OCI-LY7 (cell line): ENCODE measurements at regions not wholly inside any gene's neighbourhood (a gene's known extent, or its start where the extent isn't known, plus 50 kb on each side); places are given as distances from the start of the nearest gene placed in this dataset.

Source experiments
- BruUV-seq: library from RNA; stranded (reverse); fragments of 400-500 nt; replicated peaks from 2 replicates; lab custom pipeline; 2021; lab: Mats Ljungman, UMichigan
- CTCF ChIA-PET: fragments of 300-600 bp; sonication (Branson Sonifier 250); formaldehyde crosslinking; loops from one replicate; lab custom pipeline; 2022; ENCODE audit warnings: antibody characterized with exemption; ENCODE audit not compliant: unreplicated experiment; lab: Charles Lee
- POLR2A ChIA-PET: fragments of 300-600 bp; sonication (Branson Sonifier 250); formaldehyde crosslinking; loops from one replicate; lab custom pipeline; 2022; ENCODE audit warnings: antibody characterized with exemption; lab: Charles Lee
- DNase-seq: peaks from one replicate; pipeline ENCODE4 v3.0.0-alpha.2; 2015; ENCODE audit warnings: low spot score
- H2AFZ ChIP-seq: fragments of 200-600 bp; sonication (generic), shearing (Covaris generic); 2 replicates; pipeline ENCODE4 v1.6.1; 2014; ENCODE audit warnings: mild to moderate bottlenecking, antibody characterized with exemption, low read length, moderate library complexity
- H3K27ac ChIP-seq: fragments of 200-600 bp; sonication (generic); 2 replicates; pipeline ENCODE4 v1.5.1; 2014; ENCODE audit warnings: mixed run types, low read depth, mild to moderate bottlenecking, moderate library complexity, low read length, inconsistent platforms; ENCODE audit not compliant: poor library complexity, severe bottlenecking
- H3K36me3 ChIP-seq: fragments of 200-600 bp; sonication (generic); 2 replicates; pipeline ENCODE4 v1.6.1; 2014; ENCODE audit warnings: mild to moderate bottlenecking, antibody characterized with exemption, low read length, moderate library complexity, mixed read lengths; ENCODE audit not compliant: insufficient read depth
- H3K4me1 ChIP-seq: fragments of 200-600 bp; sonication (generic); 2 replicates; pipeline ENCODE4 v1.5.1; 2014; ENCODE audit warnings: mild to moderate bottlenecking, low read length; ENCODE audit not compliant: insufficient read depth, poor library complexity, severe bottlenecking
- H3K4me2 ChIP-seq: fragments of 200-600 bp; sonication (generic); 2 replicates; pipeline ENCODE4 v1.6.1; 2014; ENCODE audit warnings: mild to moderate bottlenecking, low read length
- H3K4me3 ChIP-seq: fragments of 200-600 bp; sonication (generic); 2 replicates; pipeline ENCODE4 v1.5.1; 2014; ENCODE audit warnings: mild to moderate bottlenecking, low read depth, low read length; ENCODE audit not compliant: poor library complexity, severe bottlenecking
- H3K79me2 ChIP-seq: fragments of 200-600 bp; sonication (generic); 2 replicates; pipeline ENCODE4 v1.6.1; 2016; ENCODE audit warnings: low read depth, mild to moderate bottlenecking, low read length, moderate library complexity, mixed read lengths; ENCODE audit not compliant: insufficient read depth
- H3K9me2 ChIP-seq: fragments of 200-600 bp; sonication (generic); 2 replicates; pipeline ENCODE4 v1.6.1; 2016; ENCODE audit warnings: mild to moderate bottlenecking, low read length, mixed read lengths; ENCODE audit not compliant: insufficient read depth
- H3K9me3 ChIP-seq: fragments of 200-600 bp; sonication (generic); 2 replicates; pipeline ENCODE4 v1.6.1; 2014; ENCODE audit warnings: mild to moderate bottlenecking, mixed run types, low read length, mixed read lengths
- H4K20me1 ChIP-seq: fragments of 200-600 bp; sonication (generic); 2 replicates; pipeline ENCODE4 v1.6.1; 2014; ENCODE audit warnings: mild to moderate bottlenecking, antibody characterized with exemption, low read length, moderate library complexity, mixed read lengths; ENCODE audit not compliant: insufficient read depth
- EZH2phosphoT487 ChIP-seq: fragments of 200-600 bp; sonication (generic); IDR thresholded peaks from 2 replicates; pipeline ENCODE4 v1.6.1; 2018; ENCODE audit warnings: low read depth, borderline replicate concordance, mild to moderate bottlenecking, mixed run types, antibody characterized with exemption, low read length, moderate library complexity, mixed read lengths
- intact Hi-C: fragments of 100-400 bp; cut with micrococcal nuclease; formaldehyde crosslinking; loops from one replicate; pipeline ENCODE4 v1.10.0; 2022; ENCODE audit not compliant: unreplicated experiment
- TF ChIP-seq, protein P1 (sequence below): fragments of 200-600 bp; sonication (generic); conservative IDR thresholded peaks from 2 replicates; pipeline ENCODE4 v1.5.1; 2014; ENCODE audit warnings: mild to moderate bottlenecking, antibody characterized with exemption, low read length, moderate library complexity, mixed read lengths

DNA sequence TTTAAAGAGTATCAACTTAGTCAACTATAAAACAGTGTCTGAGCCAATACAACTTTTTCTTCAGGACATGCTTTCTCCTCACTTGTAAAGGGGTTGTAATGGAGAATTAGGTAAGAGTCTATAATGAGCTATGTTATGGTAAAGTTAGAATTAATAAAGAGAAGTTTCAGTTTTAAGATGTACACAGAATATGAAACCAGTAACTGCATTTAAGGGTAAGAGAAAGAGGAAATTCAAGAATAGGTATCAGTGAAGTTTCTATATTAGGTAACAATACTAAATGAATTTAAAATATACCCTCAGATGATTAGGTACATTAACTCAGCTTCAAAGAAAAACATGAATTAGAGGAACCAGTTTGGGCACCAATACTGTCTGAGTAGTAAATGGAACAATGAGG lies 1444.3 kb upstream of the ADGRB3 start:
- TF ChIP-seq EZH2phosphoT487 = no peak
- TF ChIP-seq, protein P1, sequence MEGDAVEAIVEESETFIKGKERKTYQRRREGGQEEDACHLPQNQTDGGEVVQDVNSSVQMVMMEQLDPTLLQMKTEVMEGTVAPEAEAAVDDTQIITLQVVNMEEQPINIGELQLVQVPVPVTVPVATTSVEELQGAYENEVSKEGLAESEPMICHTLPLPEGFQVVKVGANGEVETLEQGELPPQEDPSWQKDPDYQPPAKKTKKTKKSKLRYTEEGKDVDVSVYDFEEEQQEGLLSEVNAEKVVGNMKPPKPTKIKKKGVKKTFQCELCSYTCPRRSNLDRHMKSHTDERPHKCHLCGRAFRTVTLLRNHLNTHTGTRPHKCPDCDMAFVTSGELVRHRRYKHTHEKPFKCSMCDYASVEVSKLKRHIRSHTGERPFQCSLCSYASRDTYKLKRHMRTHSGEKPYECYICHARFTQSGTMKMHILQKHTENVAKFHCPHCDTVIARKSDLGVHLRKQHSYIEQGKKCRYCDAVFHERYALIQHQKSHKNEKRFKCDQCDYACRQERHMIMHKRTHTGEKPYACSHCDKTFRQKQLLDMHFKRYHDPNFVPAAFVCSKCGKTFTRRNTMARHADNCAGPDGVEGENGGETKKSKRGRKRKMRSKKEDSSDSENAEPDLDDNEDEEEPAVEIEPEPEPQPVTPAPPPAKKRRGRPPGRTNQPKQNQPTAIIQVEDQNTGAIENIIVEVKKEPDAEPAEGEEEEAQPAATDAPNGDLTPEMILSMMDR = no peak

DNA sequence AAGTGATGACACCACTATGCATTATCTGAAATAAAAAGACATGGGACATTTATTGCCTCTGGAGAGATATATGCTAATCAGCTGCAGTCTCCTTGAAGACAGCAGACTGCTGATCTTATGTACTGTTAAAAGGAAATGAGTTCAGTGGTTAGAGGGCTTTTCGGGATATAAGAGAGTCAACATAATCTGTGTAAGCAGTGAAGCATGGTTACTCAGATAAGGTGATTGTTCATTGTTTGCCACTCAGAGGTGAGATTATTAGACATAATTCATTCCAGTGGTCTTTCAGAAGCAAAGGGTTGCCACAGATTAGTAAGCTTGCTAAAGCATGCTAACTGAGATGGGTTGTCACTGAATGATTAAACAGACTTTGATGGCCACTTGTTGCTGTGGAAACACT lies 1450.7 kb upstream of the ADGRB3 start:
- no TSS peak for BruUV-seq
- Histone ChIP-seq H3K9me3 (no peaks in the 10 kb centered on the region), H3K4me2 (no peak overlapping the region), H3K27ac (no peak overlapping the region), H3K4me1 (no peaks in the 10 kb centered on the region), H3K79me2 (no peaks in the 10 kb centered on the region), H3K9me2 (no peaks in the 10 kb centered on the region), H3K36me3 (no peaks in the 10 kb centered on the region), H2AFZ (no peak overlapping the region), H3K4me3 (no peak overlapping the region), H4K20me1 (no peaks in the 10 kb centered on the region)
- CTCF ChIA-PET = no interaction called here
- POLR2A ChIA-PET = no interaction called here
- no peak for DNase-seq
- intact Hi-C loops = no loop called here
- TF ChIP-seq, protein P1 = no peak
- no peak for TF ChIP-seq EZH2phosphoT487

More for the DNA sequence above, 1444.3 kb upstream of the ADGRB3 start:
- intact Hi-C loops = no loop called here
- H3K9me2 ChIP-seq = no peaks in the 10 kb centered on the region
- no peaks in the 10 kb centered on the region for H3K36me3 ChIP-seq
- no peak overlapping the region for H3K4me3 ChIP-seq
- no peak overlapping the region for H3K27ac ChIP-seq
- DNase-seq = no peak
- BruUV-seq = no TSS peak
- no peaks in the 10 kb centered on the region for H3K79me2 ChIP-seq
- ChIA-PET CTCF (no interaction called here), POLR2A (no interaction called here)
- H3K4me2 ChIP-seq = no peak overlapping the region
- no peaks in the 10 kb centered on the region for H3K9me3 ChIP-seq
- H3K4me1 ChIP-seq = no peaks in the 10 kb centered on the region
- H4K20me1 ChIP-seq = no peaks in the 10 kb centered on the region
- no peak overlapping the region for H2AFZ ChIP-seq

DNA sequence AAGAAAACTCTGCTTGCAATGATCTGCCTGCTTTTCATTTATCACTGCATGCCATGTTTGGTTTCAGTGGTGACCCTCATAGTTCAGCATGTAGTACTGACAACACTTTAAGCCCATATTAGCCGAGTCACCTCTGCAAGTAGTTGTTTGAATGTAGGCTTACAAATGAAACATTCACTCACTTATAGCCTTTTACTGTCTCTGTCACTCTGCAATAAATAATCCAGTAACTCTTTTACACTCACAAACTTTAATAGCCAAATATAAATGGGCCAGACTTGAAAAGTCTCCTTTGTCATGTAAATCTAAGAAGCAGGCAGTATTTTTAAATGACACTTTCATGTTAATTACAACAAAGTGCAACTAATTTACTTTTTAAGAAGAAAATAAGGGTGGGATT lies 1460.0 kb upstream of the ADGRB3 start:
- DNase-seq = no peak
- no peak overlapping the region for H3K4me3 ChIP-seq
- H4K20me1 ChIP-seq = no peaks in the 10 kb centered on the region
- CTCF ChIA-PET = no interaction called here
- no TSS peak for BruUV-seq
- intact Hi-C loops = no loop called here
- H2AFZ ChIP-seq = no peak overlapping the region
- no peaks in the 10 kb centered on the region for H3K79me2 ChIP-seq
- TF ChIP-seq, protein P1 = no peak
- no peak for TF ChIP-seq EZH2phosphoT487
- H3K4me2 ChIP-seq = no peak overlapping the region
- no peaks in the 10 kb centered on the region for H3K4me1 ChIP-seq
- H3K9me3 ChIP-seq = no peaks in the 10 kb centered on the region
- H3K9me2 ChIP-seq = no peaks in the 10 kb centered on the region
- H3K27ac ChIP-seq = no peak overlapping the region
- POLR2A ChIA-PET = no interaction called here
- no peaks in the 10 kb centered on the region for H3K36me3 ChIP-seq
